Inflammatory macrophage treated with lipopolysaccharide for 1 hour (primary cell): ENCODE measurements at regions not wholly inside any gene's neighbourhood (a gene's known extent, or its start where the extent isn't known, plus 50 kb on each side); places are given as distances from the start of the nearest gene placed in this dataset.

Experiments used
- DNase-seq, 2 donors: peaks; one replicate each; pipeline ENCODE4 v3.0.0-alpha.2; 2020 to 2022

DNA sequence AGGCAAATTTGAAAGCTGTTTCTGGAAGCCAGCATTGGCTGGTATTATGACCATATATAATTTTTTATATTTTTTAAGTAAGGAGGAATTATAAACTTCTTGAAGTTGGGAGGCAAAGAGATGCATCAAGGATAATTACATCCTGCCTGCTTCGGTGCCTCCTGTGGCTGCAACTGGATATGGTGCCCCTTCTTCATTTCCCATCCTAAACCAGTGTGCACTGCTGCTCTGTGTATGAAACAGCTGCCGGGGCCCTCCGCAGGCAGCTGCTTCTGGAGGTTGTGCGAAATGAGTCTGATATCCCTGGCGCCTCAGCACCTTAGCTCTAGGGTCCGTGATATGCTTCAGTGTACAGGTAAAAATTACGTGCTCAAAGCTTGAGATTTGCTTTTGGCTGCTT is 304.2 kb downstream of the ENC1 start:
- DNase-seq: no peak

DNA sequence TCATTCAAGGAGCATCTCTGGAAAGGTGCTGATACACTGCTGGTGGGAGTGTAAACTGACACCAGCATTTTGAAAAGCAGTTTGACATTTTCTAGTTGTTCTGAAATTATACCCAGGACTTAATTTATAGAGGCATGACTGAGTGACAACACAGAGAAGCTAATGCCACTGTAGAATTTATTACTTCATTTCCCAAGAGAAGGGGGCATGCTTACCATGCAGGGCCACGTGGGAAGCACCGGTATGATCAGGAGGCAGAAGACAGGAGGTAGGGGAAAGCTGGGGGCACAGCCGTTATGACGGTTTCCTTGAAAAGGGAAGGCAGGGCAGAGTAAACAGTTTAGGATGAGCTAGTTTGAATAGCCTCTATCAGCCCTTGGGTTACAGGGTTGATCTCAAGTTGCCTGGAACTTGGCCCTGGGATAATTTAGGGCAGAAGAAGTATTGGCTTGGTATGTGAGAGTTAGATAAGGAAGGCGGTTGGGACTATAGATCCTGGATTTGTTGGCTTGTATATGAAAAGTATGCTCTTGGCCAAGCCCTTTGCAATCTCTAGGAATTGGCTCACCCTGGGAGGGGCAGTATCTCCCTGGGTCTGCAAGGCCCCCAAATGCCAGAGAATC is 305.7 kb downstream of the ENC1 start:
- DNase-seq: no peak

DNA sequence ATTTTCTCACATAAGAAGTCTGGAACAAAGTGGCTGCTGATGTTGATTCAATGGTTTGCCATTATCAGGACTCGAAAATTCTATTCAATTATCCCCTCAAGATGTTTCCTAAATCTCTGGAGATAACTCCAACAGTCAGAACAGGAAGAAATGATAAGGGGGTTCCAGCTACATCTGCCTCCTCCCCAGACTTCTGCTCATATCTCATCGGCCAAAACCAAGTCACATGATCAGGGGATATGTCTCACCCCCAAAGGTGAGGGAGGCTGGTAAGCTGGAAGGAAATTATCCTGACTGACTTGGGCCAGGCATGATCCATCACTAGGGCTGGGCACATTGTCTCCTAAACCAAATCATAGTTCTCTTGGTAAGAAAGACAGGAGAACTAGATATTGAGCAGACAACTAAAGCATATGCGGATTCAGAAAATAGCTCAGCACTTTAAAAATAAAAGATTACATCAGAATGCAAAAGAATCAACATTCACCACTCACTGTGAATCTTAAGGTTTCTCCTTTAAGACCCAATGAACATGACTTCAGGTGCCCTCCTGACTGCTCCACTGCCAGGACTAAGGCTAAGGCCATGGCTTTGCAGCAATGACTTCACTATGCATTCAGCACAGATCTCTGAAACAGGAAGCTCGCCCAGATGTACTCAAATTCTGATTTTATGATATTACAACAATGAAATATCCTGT is 306.3 kb downstream of the ENC1 start:
- DNase-seq: no peak

DNA sequence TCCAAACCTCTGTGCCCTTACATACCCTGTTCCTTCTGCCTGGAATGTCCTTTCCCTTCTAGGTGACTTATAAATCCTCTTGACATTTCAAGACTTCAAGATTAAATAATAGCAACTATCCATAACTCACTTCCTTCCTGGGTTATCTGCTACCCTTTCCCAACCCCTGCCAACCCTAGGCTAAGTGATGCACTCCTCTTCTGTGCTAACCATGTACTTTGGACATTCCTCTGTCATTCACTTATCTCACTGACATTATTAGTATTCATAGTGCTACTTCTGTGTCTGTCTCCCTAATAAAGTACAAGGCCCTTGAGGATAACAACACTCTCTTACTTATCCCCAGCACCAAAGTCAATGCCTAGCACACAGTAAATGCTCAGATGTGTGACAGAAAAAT is 307.1 kb downstream of the ENC1 start:
- no peak for DNase-seq

DNA sequence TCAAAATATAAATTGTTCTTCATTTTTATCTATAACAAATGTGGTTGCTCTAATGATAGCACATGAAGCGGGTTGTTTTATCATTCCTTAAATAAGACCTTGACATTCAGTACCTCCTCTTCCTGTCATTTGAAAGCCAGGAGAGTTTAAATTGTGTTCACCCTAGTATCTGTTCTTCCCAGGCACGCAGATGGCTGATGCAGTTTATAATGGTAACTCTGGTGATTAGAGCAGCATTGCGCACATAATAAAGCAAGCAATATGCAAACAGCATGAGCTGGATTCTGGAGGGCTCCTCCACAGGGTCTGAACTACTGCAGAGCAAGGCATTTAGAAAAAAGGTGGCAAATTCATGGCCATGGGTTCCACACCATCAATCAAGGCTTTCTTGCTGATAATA is 307.8 kb downstream of the ENC1 start:
- no peak for DNase-seq

DNA sequence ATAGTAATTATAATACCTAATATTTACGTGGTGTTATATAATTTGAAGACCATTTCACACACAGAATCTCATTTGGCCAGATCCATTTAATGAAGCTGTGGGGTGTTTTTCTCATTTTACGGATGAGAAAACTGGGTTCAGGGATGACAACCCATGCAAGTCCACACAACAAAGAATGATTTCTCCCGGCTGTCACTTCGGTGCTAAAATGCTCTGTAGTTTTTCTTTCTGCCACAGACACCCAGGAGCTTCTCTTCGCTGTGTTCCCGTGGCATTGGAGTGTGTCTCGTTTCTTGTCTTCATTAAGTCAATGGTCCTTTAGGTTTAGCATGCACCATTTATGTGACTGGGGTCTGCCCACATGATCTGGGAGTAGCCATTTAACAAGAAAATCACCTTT is 308.5 kb downstream of the ENC1 start:
- no peak for DNase-seq

DNA sequence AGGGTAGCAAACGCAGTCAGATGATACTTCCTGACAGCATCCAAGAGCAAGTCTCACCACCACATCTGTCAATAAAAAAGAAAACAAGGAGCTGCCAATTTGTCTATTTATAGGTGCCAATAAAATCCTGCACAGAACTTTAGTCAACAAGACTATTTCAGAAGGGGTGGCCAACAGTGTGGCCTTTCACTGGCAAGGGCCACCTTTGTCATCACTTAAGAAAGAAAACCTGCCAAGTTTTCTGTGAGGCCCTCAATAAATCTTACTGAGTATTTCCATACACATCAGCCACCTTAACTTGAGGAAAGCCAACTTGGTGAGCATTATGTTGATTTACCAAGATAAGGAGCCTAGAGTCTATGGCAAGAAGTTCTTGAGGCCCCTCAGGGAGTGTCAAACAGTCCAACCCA is 312.3 kb downstream of the ENC1 start:
- DNase-seq: no peak

DNA sequence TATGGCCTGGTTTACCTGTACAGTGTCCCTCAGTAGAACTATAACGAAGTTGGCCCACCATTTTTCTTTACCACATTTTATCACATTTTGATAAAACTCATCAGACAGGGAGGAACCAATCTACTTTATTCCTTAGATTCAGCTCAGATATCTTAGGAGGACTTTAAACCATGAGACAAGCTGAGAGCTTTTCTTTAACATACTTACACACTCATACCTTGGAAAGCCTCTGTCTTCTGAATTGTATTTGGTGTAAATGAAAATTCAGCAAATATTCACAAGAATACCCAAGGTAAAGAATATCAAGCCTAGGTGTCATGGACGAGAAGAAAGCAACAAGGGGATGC is 313.2 kb downstream of the ENC1 start:
- no peak for DNase-seq

DNA sequence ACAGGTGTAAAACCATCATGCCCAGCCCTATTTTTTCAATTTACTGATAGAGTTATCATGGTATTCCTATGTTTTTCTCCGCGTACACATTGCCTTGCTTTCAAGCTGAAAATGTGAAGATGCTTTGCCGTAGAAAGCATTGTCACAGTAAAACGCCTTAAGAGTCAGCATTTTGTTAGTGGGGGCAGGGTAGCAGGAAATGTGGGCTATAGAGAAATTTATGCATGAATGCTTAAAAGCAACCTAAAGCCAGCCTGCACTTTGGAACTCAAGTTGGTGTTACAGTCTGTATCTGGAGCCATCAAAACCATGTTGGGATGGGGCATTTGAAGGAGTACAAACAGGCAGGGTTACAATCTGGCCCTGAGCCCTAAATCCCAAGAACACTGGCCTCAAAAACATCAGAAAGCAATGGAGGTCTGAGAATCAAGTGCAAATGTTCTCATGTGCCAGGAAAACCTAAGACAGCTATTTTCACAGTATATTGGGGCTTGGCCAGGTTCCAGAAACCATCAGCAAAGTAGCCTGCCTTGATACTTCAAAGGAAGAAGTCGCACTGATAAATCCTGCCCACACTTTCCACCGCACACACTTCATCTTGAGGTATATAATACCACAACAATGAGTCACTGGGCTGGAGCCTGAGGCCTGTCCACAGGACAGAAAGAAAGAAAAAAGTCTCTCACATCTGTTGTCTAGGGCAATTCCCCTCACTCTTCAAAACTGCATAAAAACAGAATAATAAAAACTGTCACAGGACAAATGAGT is 313.8 kb downstream of the ENC1 start:
- DNase-seq: no peak

DNA sequence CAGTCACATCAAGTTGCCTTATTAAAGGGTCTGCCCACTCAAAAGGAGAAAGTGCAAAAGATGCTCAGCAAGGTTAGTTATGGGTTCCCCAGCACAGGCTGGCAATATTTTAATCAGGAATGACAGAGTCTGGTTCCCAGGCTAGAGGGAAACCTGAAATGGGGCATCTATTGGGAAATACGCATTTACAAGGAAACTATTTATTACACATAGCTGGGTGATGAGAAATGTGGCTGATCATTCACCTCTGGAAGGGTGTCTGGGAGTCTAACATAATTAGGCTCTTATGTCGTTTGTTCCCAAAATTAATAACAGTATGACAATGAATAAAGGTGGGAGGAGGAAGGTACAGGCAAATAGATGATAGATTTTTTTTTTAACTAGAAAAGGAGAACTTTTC is 314.7 kb downstream of the ENC1 start:
- DNase-seq: no peak

DNA sequence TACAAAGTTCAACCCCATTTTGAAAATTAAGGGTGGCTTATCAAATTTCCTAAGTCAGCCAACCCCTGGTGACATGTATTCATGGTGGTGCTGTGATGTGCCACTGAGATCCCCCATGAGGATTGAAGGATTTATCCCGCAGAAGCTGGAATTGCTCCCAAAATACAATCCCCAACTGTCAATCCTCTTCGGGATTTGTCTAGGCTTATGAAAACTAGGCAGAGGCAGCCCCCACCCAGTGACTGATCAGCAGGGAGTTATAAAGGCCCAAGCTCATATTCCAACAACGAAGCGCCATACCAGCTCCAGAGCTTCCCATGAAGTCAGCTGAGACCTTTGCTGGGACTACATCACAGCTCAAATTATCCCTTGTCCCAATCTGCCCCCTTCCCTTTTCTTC is 316.0 kb downstream of the ENC1 start:
- no peak for DNase-seq

DNA sequence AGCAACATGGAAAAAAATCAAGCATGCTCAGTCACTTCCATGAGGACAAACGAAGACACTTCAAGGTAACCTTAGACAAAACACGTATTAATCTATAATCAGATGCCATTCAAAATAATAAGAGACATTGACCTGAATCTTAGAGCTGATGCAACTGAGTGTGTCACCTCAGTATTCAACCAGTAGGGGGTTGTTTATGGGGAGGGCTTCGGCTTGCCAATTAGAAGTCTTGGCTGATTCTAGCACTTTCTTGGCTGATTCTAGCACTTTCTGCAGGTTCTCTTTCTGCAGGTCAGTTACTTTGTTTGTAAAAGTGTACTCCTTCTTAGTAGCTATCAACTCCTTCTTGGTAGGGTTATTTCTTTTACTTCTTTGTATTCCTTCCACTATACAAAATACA is 317.6 kb downstream of the ENC1 start:
- no peak for DNase-seq

DNA sequence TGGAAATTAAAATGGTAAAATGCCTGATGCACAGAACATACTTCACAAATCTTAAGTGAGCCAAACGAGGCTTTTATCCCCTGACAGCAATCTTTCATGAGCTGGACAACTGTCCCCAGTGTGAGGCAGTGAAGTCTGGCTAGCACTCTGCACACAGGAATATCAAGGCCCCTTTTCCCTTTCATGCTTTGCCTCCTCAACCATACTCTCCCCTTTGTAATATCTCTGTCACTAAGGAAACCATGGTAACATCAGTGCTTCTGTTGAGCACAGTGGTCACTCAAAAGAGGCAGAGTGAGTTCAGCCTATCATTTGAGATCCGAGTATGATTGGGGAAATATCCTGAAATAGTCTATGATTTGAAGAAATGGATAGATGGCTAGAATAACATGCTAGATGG is 318.3 kb downstream of the ENC1 start:
- no peak for DNase-seq

DNA sequence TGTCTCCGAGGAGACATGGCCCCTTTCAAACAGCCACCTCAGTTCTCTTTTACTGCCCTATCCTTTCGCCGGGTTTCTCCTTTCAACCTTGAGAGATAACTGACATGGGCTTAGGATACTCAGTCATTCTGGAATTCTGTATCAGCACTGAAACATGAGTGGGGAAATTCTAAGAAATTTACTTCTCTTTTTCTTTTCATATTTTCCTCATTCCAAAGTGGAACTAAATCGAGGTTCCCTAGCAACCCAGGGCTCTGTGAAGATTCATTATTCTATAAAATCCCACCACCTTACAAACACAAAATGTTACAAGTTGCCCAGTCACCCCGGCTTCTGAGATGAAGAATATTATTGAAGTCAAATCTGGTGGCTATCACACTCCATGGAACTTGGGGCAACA is 319.2 kb downstream of the ENC1 start:
- DNase-seq: peak; percentile 38 to 64

DNA sequence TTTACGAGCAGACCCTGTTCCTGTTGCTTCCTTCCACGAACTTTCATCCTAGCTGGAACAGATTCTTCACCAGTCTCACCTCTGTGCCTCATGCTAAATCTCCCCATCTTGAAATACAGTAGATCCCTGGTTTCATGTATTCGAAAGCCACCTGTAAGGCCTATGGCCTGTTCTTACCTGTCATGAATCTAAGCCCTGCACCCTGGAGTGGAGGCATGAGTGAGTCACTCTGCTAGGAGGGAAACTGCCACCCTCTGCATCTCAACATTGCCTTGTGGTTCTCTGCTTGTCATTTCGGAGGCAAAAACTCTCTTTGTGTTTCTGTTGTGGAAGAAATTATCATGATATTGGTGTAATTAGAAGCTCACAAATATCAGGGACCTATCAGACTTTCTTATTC is 320.0 kb downstream of the ENC1 start:
- no peak for DNase-seq

DNA sequence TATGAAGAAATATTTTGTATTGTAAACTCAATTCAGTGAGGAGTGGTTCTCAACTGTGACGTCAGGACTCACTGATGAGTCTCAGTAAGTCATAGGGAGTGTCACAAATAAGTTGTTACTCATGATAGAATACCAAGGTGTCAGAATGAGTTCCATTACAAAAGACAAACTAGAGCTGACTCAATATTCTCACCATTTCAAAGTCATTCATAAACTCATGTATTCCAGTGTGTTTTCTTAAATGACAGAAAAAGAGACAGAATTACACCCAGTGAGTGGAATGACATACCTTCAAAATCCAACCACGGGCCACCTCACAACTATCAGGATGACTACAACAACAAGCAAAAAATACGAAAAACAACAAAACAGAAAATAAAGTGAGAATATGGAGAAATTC is 321.5 kb downstream of the ENC1 start:
- no peak for DNase-seq

DNA sequence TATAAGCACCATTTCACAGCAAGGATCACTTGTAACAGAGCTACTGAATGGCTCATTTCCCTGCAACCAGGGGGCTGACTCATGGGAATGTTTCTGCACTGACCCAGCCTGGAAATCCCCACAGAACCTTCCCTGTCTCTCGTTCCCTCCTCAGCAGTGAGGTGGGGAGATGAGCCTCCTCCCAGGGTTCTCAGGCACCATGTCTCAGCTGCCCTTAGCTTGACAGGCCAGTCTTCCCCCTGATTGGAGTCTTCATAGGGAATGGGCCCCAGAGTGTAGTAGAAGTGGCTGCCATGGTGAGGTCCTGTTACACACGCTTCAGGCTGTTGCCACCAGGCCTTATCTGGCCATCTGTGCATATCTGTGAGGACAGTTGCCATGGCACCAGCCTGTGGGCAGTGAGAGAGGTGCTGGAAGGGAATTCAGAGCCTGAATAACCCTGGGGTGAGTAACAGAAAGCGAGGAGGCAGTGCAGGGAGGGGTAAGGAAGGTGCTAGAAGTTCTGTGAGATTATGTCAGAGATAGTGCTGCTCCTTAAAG is 324.4 kb downstream of the ENC1 start:
- DNase-seq: peak; percentile 83 to 94

DNA sequence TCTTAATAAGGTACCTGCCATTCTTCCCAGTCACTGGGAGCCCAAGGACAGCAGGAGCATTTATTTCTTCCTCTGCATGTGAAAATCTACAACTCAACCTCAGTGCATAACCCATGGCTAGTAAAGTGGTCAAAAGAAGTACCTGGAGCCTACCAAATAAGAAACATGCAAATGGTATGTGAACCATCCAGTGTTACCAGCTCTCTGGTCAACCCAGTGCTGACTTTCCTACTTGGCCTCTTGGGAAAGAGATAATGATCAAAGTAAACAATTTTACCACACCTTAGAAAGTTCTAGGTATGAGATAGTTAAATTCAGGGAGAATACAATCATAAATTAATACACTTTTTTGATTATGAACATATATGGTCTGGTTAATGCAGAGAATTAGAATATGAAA is 325.6 kb downstream of the ENC1 start:
- DNase-seq: no peak

DNA sequence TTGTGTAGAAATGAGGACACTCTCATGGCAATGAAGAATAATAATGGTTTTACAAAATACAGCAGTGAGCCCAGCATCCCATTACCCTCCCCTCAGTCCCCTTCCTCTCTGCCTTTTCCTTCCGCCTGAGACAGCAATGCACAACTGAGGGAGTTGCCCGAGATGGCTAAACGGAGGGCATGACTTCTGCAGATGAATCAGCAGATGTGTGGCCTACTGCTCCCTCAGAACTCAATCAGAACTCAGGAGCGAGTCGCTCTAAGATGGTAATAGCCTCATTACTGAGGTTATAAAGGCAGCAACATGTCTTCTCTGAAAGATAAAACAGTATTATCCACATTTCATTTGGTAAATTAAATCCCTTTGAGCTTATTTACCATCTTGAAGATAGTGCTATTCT is 326.6 kb downstream of the ENC1 start:
- peak in 1 of 2 donors; percentile 15 for DNase-seq

DNA sequence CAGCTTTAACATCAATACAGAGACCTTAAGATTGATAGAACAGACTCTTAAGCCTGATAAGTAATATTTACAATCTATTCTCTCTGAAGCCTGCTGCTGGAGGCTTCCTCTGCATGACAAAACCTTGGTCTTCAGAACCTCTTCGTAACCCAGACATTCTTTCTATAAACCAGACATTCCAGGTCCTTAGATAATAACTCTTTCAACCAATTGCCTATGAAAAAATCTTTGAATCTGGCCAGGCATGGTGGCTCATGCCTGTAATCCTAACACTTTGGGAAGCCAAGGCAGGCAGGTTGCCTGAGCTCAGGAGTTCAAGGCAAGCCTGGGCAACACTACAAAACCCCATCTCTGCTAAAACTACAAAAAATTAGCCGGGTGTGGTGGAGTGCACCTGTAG is 327.8 kb downstream of the ENC1 start:
- no peak for DNase-seq

DNA sequence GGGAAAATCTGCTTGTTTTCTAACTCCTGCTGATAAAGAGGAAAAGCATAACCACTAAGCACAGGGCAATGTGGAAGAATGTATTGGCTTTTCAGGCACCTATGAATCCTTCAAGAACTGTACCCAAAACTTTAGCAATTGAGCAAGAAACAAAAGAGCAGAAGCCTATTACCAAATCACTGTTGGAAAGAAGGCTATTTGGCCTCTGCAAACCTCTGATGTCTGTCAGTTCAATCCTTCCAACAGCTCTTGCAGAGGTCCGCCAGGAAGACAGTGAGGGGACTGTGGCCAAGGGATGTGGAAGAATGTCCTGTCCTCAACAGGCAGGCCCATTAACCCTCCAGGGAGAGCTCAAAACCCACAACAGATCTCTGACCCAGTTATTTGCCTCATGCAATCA is 328.6 kb downstream of the ENC1 start:
- DNase-seq: no peak

DNA sequence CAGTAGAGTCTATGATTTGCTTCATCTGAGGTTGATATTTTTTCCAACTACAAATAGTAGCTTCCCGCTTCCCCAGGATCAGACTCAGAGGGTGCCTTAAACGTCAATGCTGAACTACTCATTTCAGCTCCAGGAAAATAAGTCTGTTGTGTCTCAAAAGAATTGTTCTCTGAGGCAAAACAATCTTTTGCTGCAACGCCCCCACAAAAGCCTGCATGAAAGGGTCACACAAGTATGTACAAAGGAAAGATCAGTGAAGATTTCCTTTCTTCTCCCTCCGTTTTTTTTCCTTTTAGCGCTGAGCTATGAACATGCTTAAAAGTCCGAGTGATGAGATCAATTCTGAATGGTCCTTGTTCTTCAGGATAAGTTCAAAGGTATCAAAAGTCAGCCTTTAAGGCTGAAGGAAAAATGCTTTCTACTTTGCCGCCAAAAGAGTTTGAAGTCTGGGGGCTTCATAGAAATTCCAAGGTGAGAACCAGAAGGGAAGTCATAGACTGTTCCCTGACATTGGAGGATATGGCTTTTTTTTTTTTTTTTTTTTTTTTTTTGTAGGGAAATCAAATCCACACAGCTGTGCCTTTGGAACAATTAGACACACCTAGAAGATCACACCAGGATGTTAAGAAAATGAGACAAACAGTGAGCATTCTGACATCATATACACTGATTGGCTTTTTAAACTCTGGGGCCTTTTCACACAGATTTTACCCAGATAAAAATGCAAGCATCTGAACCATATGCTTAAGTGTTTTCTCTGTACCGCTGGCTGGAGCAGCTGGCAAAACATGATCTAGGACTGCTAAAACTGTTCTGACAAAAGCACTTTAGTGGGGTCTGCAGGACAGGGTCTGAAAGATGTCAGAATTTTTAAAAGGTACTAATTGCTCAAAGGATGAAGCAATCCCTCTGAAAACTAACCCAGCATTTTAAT is 329.3 kb downstream of the ENC1 start:
- DNase-seq: no peak

DNA sequence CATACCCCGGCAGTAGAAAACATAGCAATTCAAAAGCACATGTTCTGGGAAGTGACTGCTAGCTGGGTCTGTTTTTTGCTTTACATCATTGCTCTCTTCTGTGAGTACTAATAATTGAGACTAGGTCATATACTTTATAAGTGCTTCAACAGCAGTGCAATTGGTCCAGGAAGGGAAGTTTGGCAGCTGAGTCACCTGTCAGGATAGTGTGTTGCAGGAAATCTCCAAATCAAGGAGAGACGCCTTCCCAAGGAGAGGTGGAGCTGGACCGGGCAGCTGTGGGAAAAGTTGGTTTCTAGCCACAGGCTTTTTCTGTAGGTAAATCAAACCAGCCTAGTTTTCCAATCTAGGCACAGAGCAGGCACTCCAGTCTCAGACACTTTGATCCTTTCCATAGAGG is 330.1 kb downstream of the ENC1 start:
- DNase-seq: no peak
